ENCODE measurements at regions not wholly inside any gene's neighbourhood (a gene's known extent, or its start where the extent isn't known, plus 50 kb on each side); places are given as distances from the start of the nearest gene placed in this dataset.
"Not testable (repeated sequence)": the region's sequence is repeated elsewhere in the genome, so short reads cannot be mapped to it uniquely, and the experiment has no call there.

- H3K4me3 ChIP-seq (ENCODE audit: low read depth in 1 of 5, low read length in 5 of 5) = no peak overlapping the region
- no peaks in the 10 kb centered on the region for H3K36me3 ChIP-seq (ENCODE audit: control insufficient read depth in 5 of 5, insufficient read depth in 5 of 5, low read length in 5 of 5)
- H3K27me3 ChIP-seq (ENCODE audit: control insufficient read depth in 5 of 5, insufficient read depth in 4 of 5, low read length in 5 of 5) = peaks cover 3 to 19% (median 7%) of the 10 kb centered on the region in 5 donors
- peaks cover 0 to 2% (median 0%) of the 10 kb centered on the region in 5 donors for H3K9me3 ChIP-seq (ENCODE audit: control insufficient read depth in 5 of 5, low read length in 5 of 5)
- H3K9ac ChIP-seq (ENCODE audit: low read length in 5 of 5) = no peak overlapping the region
- no peak overlapping the region for H3K27ac ChIP-seq (ENCODE audit: low read depth, low read length)
- H3K4me1 ChIP-seq (ENCODE audit: control insufficient read depth in 5 of 5, insufficient read depth in 5 of 5, low read length in 5 of 5) = no peaks in the 10 kb centered on the region
Measured at GRCh38 chr11:135001581-135001980, 589.5 kb upstream of the B3GAT1 start.

DNA sequence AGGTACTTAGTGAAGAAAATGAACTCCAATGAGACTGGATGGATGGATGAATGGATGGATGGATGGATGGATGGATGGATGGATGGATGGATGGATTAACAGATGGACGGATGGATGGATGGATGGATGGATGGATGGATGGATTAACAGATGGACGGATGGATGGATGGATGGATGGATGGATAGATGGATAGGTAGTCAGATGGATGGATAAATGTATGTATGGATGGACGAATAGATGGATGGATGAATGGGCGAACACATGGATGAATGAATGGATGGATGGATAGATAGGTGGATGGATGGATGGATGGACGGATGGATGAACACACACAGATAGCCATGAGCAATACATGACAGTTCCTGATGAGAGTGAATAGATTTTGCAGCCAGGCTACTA is 589.0 kb upstream of the B3GAT1 start:
- not testable (repeated sequence) for H3K9ac ChIP-seq (ENCODE audit: low read length in 5 of 5); H3K9me3 ChIP-seq (ENCODE audit: control insufficient read depth in 5 of 5, low read length in 5 of 5); H3K4me3 ChIP-seq (ENCODE audit: low read depth in 1 of 5, low read length in 5 of 5); H3K36me3 ChIP-seq (ENCODE audit: control insufficient read depth in 5 of 5, insufficient read depth in 5 of 5, low read length in 5 of 5); H3K4me1 ChIP-seq (ENCODE audit: control insufficient read depth in 5 of 5, insufficient read depth in 5 of 5, low read length in 5 of 5); H3K27ac ChIP-seq (ENCODE audit: low read depth, low read length)
- H3K27me3 ChIP-seq (ENCODE audit: control insufficient read depth in 5 of 5, insufficient read depth in 4 of 5, low read length in 5 of 5) = peaks cover 0 to 14% (median 4%) of the 10 kb centered on the region in 5 donors

GRCh38 chr11:134999590-134999989 is 587.5 kb upstream of the B3GAT1 start:
- Histone ChIP-seq H3K4me3 (ENCODE audit: low read depth in 1 of 5, low read length in 5 of 5) (no peak overlapping the region), H3K27ac (ENCODE audit: low read depth, low read length) (no peak overlapping the region), H3K4me1 (ENCODE audit: control insufficient read depth in 5 of 5, insufficient read depth in 5 of 5, low read length in 5 of 5) (no peaks in the 10 kb centered on the region), H3K9me3 (ENCODE audit: control insufficient read depth in 5 of 5, low read length in 5 of 5) (peaks cover 0 to 2% (median 0%) of the 10 kb centered on the region in 5 donors), H3K27me3 (ENCODE audit: control insufficient read depth in 5 of 5, insufficient read depth in 4 of 5, low read length in 5 of 5) (peaks cover 0 to 12% (median 7%) of the 10 kb centered on the region in 5 donors), H3K36me3 (ENCODE audit: control insufficient read depth in 5 of 5, insufficient read depth in 5 of 5, low read length in 5 of 5) (no peaks in the 10 kb centered on the region), H3K9ac (ENCODE audit: low read length in 5 of 5) (no peak overlapping the region)

DNA sequence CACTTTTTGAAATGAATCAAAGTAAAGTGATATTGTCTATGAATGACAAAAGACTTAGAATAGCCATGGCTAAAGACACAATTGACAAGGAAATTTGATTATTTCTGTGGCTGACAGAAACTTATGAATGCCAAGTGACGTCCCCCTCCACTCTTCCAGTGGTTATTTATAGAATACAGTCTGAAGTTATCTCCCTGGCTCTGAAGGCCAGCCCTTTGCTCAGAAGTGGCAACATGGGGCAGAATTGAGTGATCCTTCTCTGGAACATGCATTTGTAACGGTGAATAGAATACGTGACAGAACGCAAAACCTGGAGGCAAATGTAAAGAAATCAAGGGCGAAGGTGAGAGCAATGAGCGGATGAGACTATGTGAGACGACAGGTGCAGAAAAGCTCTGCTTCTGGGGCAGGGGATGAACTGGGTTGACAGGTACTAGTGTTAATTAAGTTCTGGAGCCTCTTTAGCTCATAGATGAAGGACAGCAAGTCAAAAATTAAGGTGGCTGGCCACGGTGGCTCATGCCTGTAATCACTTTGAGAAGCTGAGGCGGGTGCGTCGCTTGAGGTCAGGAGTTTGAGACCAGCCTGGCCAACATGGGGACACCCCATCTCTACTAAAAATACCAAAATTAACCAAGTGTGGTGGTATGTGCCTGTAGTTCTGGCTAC is 585.7 kb upstream of the B3GAT1 start:
- Histone ChIP-seq H3K9me3 (ENCODE audit: control insufficient read depth in 5 of 5, low read length in 5 of 5) (no peaks in the 10 kb centered on the region), H3K36me3 (ENCODE audit: control insufficient read depth in 5 of 5, insufficient read depth in 5 of 5, low read length in 5 of 5) (no peaks in the 10 kb centered on the region), H3K4me1 (ENCODE audit: control insufficient read depth in 5 of 5, insufficient read depth in 5 of 5, low read length in 5 of 5) (no peaks in the 10 kb centered on the region), H3K27ac (ENCODE audit: low read depth, low read length) (no peak overlapping the region), H3K27me3 (ENCODE audit: control insufficient read depth in 5 of 5, insufficient read depth in 4 of 5, low read length in 5 of 5) (peaks cover 4 to 14% (median 8%) of the 10 kb centered on the region in 5 donors), H3K4me3 (ENCODE audit: low read depth in 1 of 5, low read length in 5 of 5) (no peak overlapping the region), H3K9ac (ENCODE audit: low read length in 5 of 5) (no peak overlapping the region)

DNA sequence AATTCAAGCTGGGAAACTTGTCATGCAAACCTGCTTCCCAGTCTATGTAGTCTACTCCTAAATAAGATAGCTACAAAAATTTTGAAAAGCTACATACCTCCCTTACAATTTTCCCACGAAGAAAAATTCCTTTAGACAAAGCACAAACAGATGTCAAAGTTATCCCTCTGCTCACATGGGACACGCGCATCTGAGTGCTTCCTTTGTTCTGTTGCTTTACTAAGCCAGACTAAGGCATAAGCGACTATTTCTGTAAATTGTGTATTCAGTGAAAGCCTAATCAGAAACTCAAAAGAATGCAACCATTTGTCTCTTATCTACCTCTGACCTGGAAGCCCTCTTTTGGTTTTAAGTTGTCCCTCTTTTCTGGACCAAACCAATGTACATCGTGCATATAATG is 583.7 kb upstream of the B3GAT1 start:
- Histone ChIP-seq H3K27ac (ENCODE audit: low read depth, low read length) (no peak overlapping the region), H3K4me1 (ENCODE audit: control insufficient read depth in 5 of 5, insufficient read depth in 5 of 5, low read length in 5 of 5) (no peaks in the 10 kb centered on the region), H3K4me3 (ENCODE audit: low read depth in 1 of 5, low read length in 5 of 5) (no peak overlapping the region), H3K27me3 (ENCODE audit: control insufficient read depth in 5 of 5, insufficient read depth in 4 of 5, low read length in 5 of 5) (peaks cover 4 to 14% (median 8%) of the 10 kb centered on the region in 5 donors), H3K36me3 (ENCODE audit: control insufficient read depth in 5 of 5, insufficient read depth in 5 of 5, low read length in 5 of 5) (no peaks in the 10 kb centered on the region), H3K9me3 (ENCODE audit: control insufficient read depth in 5 of 5, low read length in 5 of 5) (no peaks in the 10 kb centered on the region), H3K9ac (ENCODE audit: low read length in 5 of 5) (no peak overlapping the region)

DNA sequence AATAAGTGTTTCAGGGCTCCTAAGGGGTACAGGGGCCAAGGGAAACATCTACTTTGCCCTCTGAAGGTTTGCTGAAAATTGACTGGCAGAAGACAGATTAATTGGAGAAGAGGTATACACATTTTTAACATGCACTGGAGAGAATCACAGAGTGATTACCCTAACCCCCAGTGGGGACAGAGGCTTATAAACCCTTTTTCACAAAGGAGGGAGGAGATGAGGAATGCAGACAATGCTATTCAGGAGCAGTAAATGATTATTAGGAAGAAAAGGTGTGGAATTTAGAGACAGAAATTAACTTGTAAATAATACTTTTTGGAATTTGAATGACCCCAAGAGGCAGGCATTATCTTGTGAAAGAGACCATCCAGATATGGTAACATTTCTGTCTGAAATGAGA is 582.4 kb upstream of the B3GAT1 start:
- Histone ChIP-seq H3K9ac (ENCODE audit: low read length in 5 of 5) (no peak overlapping the region), H3K27ac (ENCODE audit: low read depth, low read length) (no peak overlapping the region), H3K9me3 (ENCODE audit: control insufficient read depth in 5 of 5, low read length in 5 of 5) (no peaks in the 10 kb centered on the region), H3K4me1 (ENCODE audit: control insufficient read depth in 5 of 5, insufficient read depth in 5 of 5, low read length in 5 of 5) (no peaks in the 10 kb centered on the region), H3K4me3 (ENCODE audit: low read depth in 1 of 5, low read length in 5 of 5) (no peak overlapping the region), H3K27me3 (ENCODE audit: control insufficient read depth in 5 of 5, insufficient read depth in 4 of 5, low read length in 5 of 5) (peaks cover 3 to 14% (median 8%) of the 10 kb centered on the region in 5 donors), H3K36me3 (ENCODE audit: control insufficient read depth in 5 of 5, insufficient read depth in 5 of 5, low read length in 5 of 5) (no peaks in the 10 kb centered on the region)

GRCh38 chr11:134993691-134994243 is 581.7 kb upstream of the B3GAT1 start:
- Histone ChIP-seq H3K4me1 (ENCODE audit: control insufficient read depth in 5 of 5, insufficient read depth in 5 of 5, low read length in 5 of 5) (no peaks in the 10 kb centered on the region), H3K9ac (ENCODE audit: low read length in 5 of 5) (no peak overlapping the region), H3K4me3 (ENCODE audit: low read depth in 1 of 5, low read length in 5 of 5) (no peak overlapping the region), H3K27ac (ENCODE audit: low read depth, low read length) (no peak overlapping the region), H3K36me3 (ENCODE audit: control insufficient read depth in 5 of 5, insufficient read depth in 5 of 5, low read length in 5 of 5) (no peaks in the 10 kb centered on the region), H3K27me3 (ENCODE audit: control insufficient read depth in 5 of 5, insufficient read depth in 4 of 5, low read length in 5 of 5) (peaks cover 3 to 14% (median 8%) of the 10 kb centered on the region in 5 donors), H3K9me3 (ENCODE audit: control insufficient read depth in 5 of 5, low read length in 5 of 5) (no peaks in the 10 kb centered on the region)

- no peak overlapping the region for H3K27ac ChIP-seq (ENCODE audit: low read depth, low read length)
- no peaks in the 10 kb centered on the region for H3K36me3 ChIP-seq (ENCODE audit: control insufficient read depth in 5 of 5, insufficient read depth in 5 of 5, low read length in 5 of 5)
- H3K4me3 ChIP-seq (ENCODE audit: low read depth in 1 of 5, low read length in 5 of 5) = no peak overlapping the region
- H3K9me3 ChIP-seq (ENCODE audit: control insufficient read depth in 5 of 5, low read length in 5 of 5) = no peaks in the 10 kb centered on the region
- no peaks in the 10 kb centered on the region for H3K4me1 ChIP-seq (ENCODE audit: control insufficient read depth in 5 of 5, insufficient read depth in 5 of 5, low read length in 5 of 5)
- peaks cover 3 to 14% (median 8%) of the 10 kb centered on the region in 5 donors for H3K27me3 ChIP-seq (ENCODE audit: control insufficient read depth in 5 of 5, insufficient read depth in 4 of 5, low read length in 5 of 5)
- no peak overlapping the region for H3K9ac ChIP-seq (ENCODE audit: low read length in 5 of 5)
Measured at GRCh38 chr11:134992981-134993380, 580.9 kb upstream of the B3GAT1 start.

GRCh38 chr11:134988495-134988894 is 576.5 kb upstream of the B3GAT1 start:
- no peak overlapping the region for H3K4me3 ChIP-seq (ENCODE audit: low read depth in 1 of 5, low read length in 5 of 5)
- no peaks in the 10 kb centered on the region for H3K36me3 ChIP-seq (ENCODE audit: control insufficient read depth in 5 of 5, insufficient read depth in 5 of 5, low read length in 5 of 5)
- peaks cover 0 to 10% (median 8%) of the 10 kb centered on the region in 5 donors for H3K27me3 ChIP-seq (ENCODE audit: control insufficient read depth in 5 of 5, insufficient read depth in 4 of 5, low read length in 5 of 5)
- H3K4me1 ChIP-seq (ENCODE audit: control insufficient read depth in 5 of 5, insufficient read depth in 5 of 5, low read length in 5 of 5) = no peaks in the 10 kb centered on the region
- H3K27ac ChIP-seq (ENCODE audit: low read depth, low read length) = no peak overlapping the region
- H3K9me3 ChIP-seq (ENCODE audit: control insufficient read depth in 5 of 5, low read length in 5 of 5) = no peaks in the 10 kb centered on the region
- no peak overlapping the region for H3K9ac ChIP-seq (ENCODE audit: low read length in 5 of 5)

- H3K27me3 ChIP-seq (ENCODE audit: control insufficient read depth in 5 of 5, insufficient read depth in 4 of 5, low read length in 5 of 5) = peaks cover 0 to 6% (median 4%) of the 10 kb centered on the region in 5 donors
- no peaks in the 10 kb centered on the region for H3K9me3 ChIP-seq (ENCODE audit: control insufficient read depth in 5 of 5, low read length in 5 of 5)
- H3K27ac ChIP-seq (ENCODE audit: low read depth, low read length) = no peak overlapping the region
- H3K4me3 ChIP-seq (ENCODE audit: low read depth in 1 of 5, low read length in 5 of 5) = no peak overlapping the region
- no peak overlapping the region for H3K9ac ChIP-seq (ENCODE audit: low read length in 5 of 5)
- no peaks in the 10 kb centered on the region for H3K36me3 ChIP-seq (ENCODE audit: control insufficient read depth in 5 of 5, insufficient read depth in 5 of 5, low read length in 5 of 5)
- no peaks in the 10 kb centered on the region for H3K4me1 ChIP-seq (ENCODE audit: control insufficient read depth in 5 of 5, insufficient read depth in 5 of 5, low read length in 5 of 5)
Measured at GRCh38 chr11:134987822-134988221, 575.8 kb upstream of the B3GAT1 start.
